IMR-90 (cell line): ENCODE measurements at regions not wholly inside any gene's neighbourhood (a gene's known extent, or its start where the extent isn't known, plus 50 kb on each side); places are given as distances from the start of the nearest gene placed in this dataset.

ENCODE experiments used
- ATAC-seq: fragments of 200-7000 bp; cut with Tn5 transposase; 2 replicates; pipeline ENCODE4 v1.9.1; 2020; ENCODE audit warnings: low read depth, mild to moderate bottlenecking, moderate library complexity
- BruUV-seq: library from RNA; stranded (reverse); fragments of 400-500 nt; replicated peaks from 2 replicates; lab custom pipeline; 2021; lab: Mats Ljungman, UMichigan
- CTCF ChIA-PET: fragments of 300-600 bp; formaldehyde crosslinking; extraction: SDS; loops from one replicate; lab custom pipeline; 2021; ENCODE audit warnings: antibody characterized with exemption; lab: Yijun Ruan, JAX
- POLR2A ChIA-PET: fragments of 300-600 bp; sonication (Branson Sonifier 250); formaldehyde crosslinking; loops from one replicate; lab custom pipeline; 2022; ENCODE audit warnings: antibody characterized with exemption; ENCODE audit not compliant: unreplicated experiment; lab: Charles Lee
- DNase-seq: peaks from one replicate; pipeline ENCODE4 v3.0.0; 2013
- H2AFZ ChIP-seq: replicated peaks from 2 replicates; pipeline ENCODE3; 2013; ENCODE audit warnings: low read length, mild to moderate bottlenecking; ENCODE audit not compliant: poor library complexity
- H2AK5ac ChIP-seq: 2 replicates; pipeline ENCODE4 v1.6.1; 2013; ENCODE audit warnings: low read depth, low read length, inconsistent platforms
- H2AK9ac ChIP-seq: replicated peaks from 2 replicates; pipeline ENCODE3; 2013; ENCODE audit warnings: mild to moderate bottlenecking, low read depth, low read length, moderate library complexity; ENCODE audit not compliant: poor library complexity
- H2BK120ac ChIP-seq: 2 replicates; pipeline ENCODE4 v1.6.1; 2013; ENCODE audit warnings: low read depth, low read length, inconsistent platforms
- H2BK15ac ChIP-seq: 3 replicates; pipeline ENCODE4 v1.6.1; 2013; ENCODE audit warnings: low read depth, low read length, inconsistent platforms
- H2BK20ac ChIP-seq: 2 replicates; pipeline ENCODE4 v1.6.1; 2013; ENCODE audit warnings: low read depth, mild to moderate bottlenecking, inconsistent platforms, low read length, moderate library complexity
- H2BK5ac ChIP-seq: 2 replicates; pipeline ENCODE4 v1.6.1; 2013; ENCODE audit warnings: mild to moderate bottlenecking, low read depth, low read length, inconsistent platforms; ENCODE audit not compliant: poor library complexity, severe bottlenecking
- H3K14ac ChIP-seq: replicated peaks from 2 replicates; pipeline ENCODE4 v1.6.1; 2013; ENCODE audit warnings: low read depth, low read length, inconsistent platforms
- H3K18ac ChIP-seq: 2 replicates; pipeline ENCODE4 v1.6.1; 2013; ENCODE audit warnings: low read depth, low read length, control low read depth
- H3K23ac ChIP-seq: 2 replicates; pipeline ENCODE4 v1.6.1; 2013; ENCODE audit warnings: low read depth, low read length, inconsistent platforms
- H3K27ac ChIP-seq: 2 replicates; pipeline ENCODE4 v1.5.1; 2013; ENCODE audit warnings: mild to moderate bottlenecking, control low read depth, low read length; ENCODE audit not compliant: insufficient read depth
- H3K27me3 ChIP-seq: 2 replicates; pipeline ENCODE4 v1.6.1; 2013; ENCODE audit warnings: low read length; ENCODE audit not compliant: control insufficient read depth, insufficient read depth
- H3K36me3 ChIP-seq: 2 replicates; pipeline ENCODE4 v1.6.1; 2013; ENCODE audit warnings: low read length, mixed read lengths; ENCODE audit not compliant: control insufficient read depth, insufficient read depth
- H3K4ac ChIP-seq: 2 replicates; pipeline ENCODE4 v1.6.1; 2013; ENCODE audit warnings: low read depth, low read length, inconsistent platforms
- H3K4me1 ChIP-seq: 2 replicates; pipeline ENCODE4 v1.6.1; 2013; ENCODE audit warnings: low read length, mixed read lengths; ENCODE audit not compliant: control insufficient read depth, insufficient read depth
- H3K4me2 ChIP-seq: 2 replicates; pipeline ENCODE4 v1.6.1; 2013; ENCODE audit warnings: low read depth, mild to moderate bottlenecking, control low read depth, low read length, moderate library complexity
- H3K4me3 ChIP-seq: 2 replicates; pipeline ENCODE4 v1.5.1; 2013; ENCODE audit warnings: low read depth, mild to moderate bottlenecking, control low read depth, low read length, moderate library complexity; ENCODE audit not compliant: insufficient read depth
- H3K56ac ChIP-seq: 2 replicates; pipeline ENCODE4 v1.6.1; 2013; ENCODE audit warnings: low read length, inconsistent platforms; ENCODE audit not compliant: insufficient read depth; ENCODE audit errors: extremely low read depth
- H3K79me1 ChIP-seq, 2 experiments: 2 replicates each; pipeline ENCODE4 v1.6.1; 2013; ENCODE audit warnings: low read length in 2 of 2, inconsistent platforms in 1 of 2, low read depth in 1 of 2
- H3K9ac ChIP-seq: 2 replicates; pipeline ENCODE4 v1.6.1; 2013; ENCODE audit warnings: low read depth, low read length, control low read depth
- H3K9me1 ChIP-seq: 2 replicates; pipeline ENCODE4 v1.6.1; 2013; ENCODE audit warnings: low read length, inconsistent platforms; ENCODE audit not compliant: insufficient read depth
- H3K9me3 ChIP-seq: 2 replicates; pipeline ENCODE4 v1.6.1; 2013; ENCODE audit warnings: low read length; ENCODE audit not compliant: control insufficient read depth, insufficient read depth
- H4K20me1 ChIP-seq: 2 replicates; pipeline ENCODE4 v1.6.1; 2013; ENCODE audit warnings: low read length, inconsistent platforms; ENCODE audit not compliant: insufficient read depth
- H4K5ac ChIP-seq: 2 replicates; pipeline ENCODE4 v1.6.1; 2013; ENCODE audit warnings: mild to moderate bottlenecking, low read depth, low read length, control low read depth
- H4K8ac ChIP-seq, 2 experiments: 2 replicates each; pipeline ENCODE4 v1.6.1; 2013; ENCODE audit warnings: low read depth in 2 of 2, low read length in 2 of 2, control low read depth in 1 of 2, inconsistent platforms in 1 of 2
- H4K91ac ChIP-seq: 2 replicates; pipeline ENCODE4 v1.6.1; 2013; ENCODE audit warnings: low read depth, low read length, inconsistent platforms; ENCODE audit not compliant: insufficient read depth
- BHLHE40 ChIP-seq: fragments of 150-350 bp; IDR thresholded peaks from 2 replicates; pipeline ENCODE4 v1.6.1; 2016; ENCODE audit warnings: mild to moderate bottlenecking, low read depth, low read length
- CEBPB ChIP-seq: IDR thresholded peaks from 2 replicates; pipeline ENCODE4 v1.6.1; 2012; ENCODE audit warnings: low read depth, low read length, improper control_type of control experiment
- CHD1 ChIP-seq: IDR thresholded peaks from 2 replicates; pipeline ENCODE4 v1.6.1; 2012; ENCODE audit warnings: low read depth, low read length, improper control_type of control experiment
- CTCF ChIP-seq: conservative IDR thresholded peaks from 2 replicates; pipeline ENCODE4 v1.5.1; 2012; ENCODE audit warnings: mild to moderate bottlenecking, low read depth, low read length, improper control_type of control experiment
- FOS ChIP-seq: fragments of 150-350 bp; IDR thresholded peaks from 2 replicates; pipeline ENCODE4 v1.6.1; 2016; ENCODE audit warnings: low read depth, low read length
- MAFK ChIP-seq: IDR thresholded peaks from 2 replicates; pipeline ENCODE4 v1.6.1; 2012; ENCODE audit warnings: low read depth, low read length, improper control_type of control experiment
- MXI1 ChIP-seq: IDR thresholded peaks from 2 replicates; pipeline ENCODE4 v1.6.1; 2012; ENCODE audit warnings: low read depth, mild to moderate bottlenecking, low read length, moderate library complexity, borderline replicate concordance
- NFE2L2 ChIP-seq: fragments of 150-350 bp; IDR thresholded peaks from 2 replicates; pipeline ENCODE4 v1.6.1; 2016; ENCODE audit warnings: low read depth, mild to moderate bottlenecking, low read length
- POLR2A ChIP-seq: IDR thresholded peaks from 2 replicates; pipeline ENCODE4 v1.6.1; 2012; ENCODE audit warnings: mild to moderate bottlenecking, low read depth, low read length
- RAD21 ChIP-seq: IDR thresholded peaks from 2 replicates; pipeline ENCODE4 v1.6.1; 2012; ENCODE audit warnings: low read length, improper control_type of control experiment
- RCOR1 ChIP-seq: IDR thresholded peaks from 2 replicates; pipeline ENCODE4 v1.6.1; 2012; ENCODE audit warnings: mild to moderate bottlenecking, low read length, improper control_type of control experiment; ENCODE audit not compliant: insufficient replicate concordance
- SMC3 ChIP-seq: fragments of 150-350 bp; IDR thresholded peaks from 2 replicates; pipeline ENCODE4 v1.6.1; 2016; ENCODE audit warnings: low read depth, mild to moderate bottlenecking, antibody characterized with exemption, low read length, moderate library complexity
- USF2 ChIP-seq: fragments of 150-350 bp; IDR thresholded peaks from 2 replicates; pipeline ENCODE4 v1.6.1; 2017; ENCODE audit warnings: mild to moderate bottlenecking, antibody characterized with exemption, low read length, low read depth
- WGBS, 2 experiments: methylation state at CpG; one replicate each; pipeline versions ENCODE4 v1.1.5 to v1.1.7; 2013; ENCODE audit warnings: missing lambda C conversion rate in 2 of 2; ENCODE audit not compliant: insufficient read length in 1 of 2; ENCODE audit errors: extremely low coverage in 2 of 2; 5-methylcytosine and 5-hydroxymethylcytosine counted together
- dilution Hi-C: fragments of 300-500 bp; cut with HindIII; formaldehyde crosslinking; loops from one replicate; pipeline ENCODE4 v1.14.3; 2018; ENCODE audit warnings: low sequenced_read_pairs; ENCODE audit not compliant: unreplicated experiment
- in situ Hi-C: fragments of 300-500 bp; cut with MboI; formaldehyde crosslinking; loops from 3 replicates; pipeline ENCODE4 v1.14.3; 2019; ENCODE audit warnings: low sequenced_read_pairs, inconsistent platforms, mixed read lengths
- intact Hi-C: fragments of 100-400 bp; cut with micrococcal nuclease; formaldehyde crosslinking; loops from 2 replicates; pipeline ENCODE4 v1.10.0; 2022

- intact Hi-C loops (no loop called here), dilution Hi-C loops (no loop called here), in situ Hi-C loops (no loop called here)
- no peak overlapping the region for H4K5ac ChIP-seq
- H2BK20ac ChIP-seq = no peak overlapping the region
- H3K4me2 ChIP-seq = no peak overlapping the region
- H2AFZ ChIP-seq = no peak overlapping the region
- no peak for TF ChIP-seq RAD21
- TF ChIP-seq FOS = no peak
- no peak for TF ChIP-seq USF2
- no peak for TF ChIP-seq MAFK
- TF ChIP-seq RCOR1 = no peak
- TF ChIP-seq SMC3 = no peak
- TF ChIP-seq CEBPB = no peak
- no peak for TF ChIP-seq BHLHE40
- TF ChIP-seq CHD1 = no peak
- no peak for TF ChIP-seq POLR2A
- no peak for TF ChIP-seq NFE2L2
- no peak for TF ChIP-seq CTCF
- no peak for TF ChIP-seq MXI1
- H2BK5ac ChIP-seq = no peak overlapping the region
- H3K9me1 ChIP-seq = no peaks in the 10 kb centered on the region
- H3K4me3 ChIP-seq = no peak overlapping the region
- DNase-seq (no peak), ATAC-seq (no peak)
- no peak overlapping the region for H3K4ac ChIP-seq
- no peak overlapping the region for H3K27ac ChIP-seq
- no peak overlapping the region for H2BK120ac ChIP-seq
- H3K36me3 ChIP-seq = no peaks in the 10 kb centered on the region
- H2BK15ac ChIP-seq = no peak overlapping the region
- no peak overlapping the region for H3K23ac ChIP-seq
- no peak overlapping the region for H2AK9ac ChIP-seq
- POLR2A ChIA-PET = interaction anchor here (0.6 kb wide), 1 partner anchor 1496 kb away, joined by 10 read pairs; no protein-coding TSS in a partner anchor
- H3K79me1 ChIP-seq = no peaks in the 10 kb centered on the region
- no peak overlapping the region for H4K8ac ChIP-seq
- no peak overlapping the region for H3K18ac ChIP-seq
- no peak overlapping the region for H3K56ac ChIP-seq
- peaks cover 15% of the 10 kb centered on the region for H3K27me3 ChIP-seq
- CTCF ChIA-PET = no interaction called here
- BruUV-seq = no TSS peak
- no peaks in the 10 kb centered on the region; the same call in 1 of the 2 replicates for H3K9me3 ChIP-seq
- no peak overlapping the region for H2AK5ac ChIP-seq
- no peak overlapping the region for H3K14ac ChIP-seq
- H4K91ac ChIP-seq = no peak overlapping the region
- H4K20me1 ChIP-seq = no peaks in the 10 kb centered on the region
- H3K4me1 ChIP-seq = no peaks in the 10 kb centered on the region
- no CpG with 5 or more reads among the region's 4 CpGs for WGBS, 2 experiments
- no peak overlapping the region for H3K9ac ChIP-seq
Measured at GRCh38 chr13:107942030-107942617, 273.2 kb downstream of the LIG4 start.
